Ishikawa (cell line): ENCODE measurements at regions not wholly inside any gene's neighbourhood (a gene's known extent, or its start where the extent isn't known, plus 50 kb on each side); places are given as distances from the start of the nearest gene placed in this dataset.

ENCODE experiments used
- CEBPB ChIP-seq: IDR thresholded peaks from 2 replicates; pipeline ENCODE4 v1.6.1; 2012
- CREB1 ChIP-seq: IDR thresholded peaks from 2 replicates; pipeline ENCODE4 v1.6.1; 2012; ENCODE audit warnings: low read depth
- EGR1 ChIP-seq: IDR thresholded peaks from 2 replicates; pipeline ENCODE4 v1.6.1; 2012
- EP300 ChIP-seq: IDR thresholded peaks from 2 replicates; pipeline ENCODE4 v1.6.1; 2012; ENCODE audit warnings: borderline replicate concordance
- FOXM1 ChIP-seq: IDR thresholded peaks from 2 replicates; pipeline ENCODE4 v1.6.1; 2012; ENCODE audit warnings: low read depth, borderline replicate concordance
- NFIC ChIP-seq: IDR thresholded peaks from 2 replicates; pipeline ENCODE4 v1.6.1; 2012
- RAD21 ChIP-seq: IDR thresholded peaks from 2 replicates; pipeline ENCODE4 v1.6.1; 2012; ENCODE audit warnings: low read depth
- TAF1 ChIP-seq: IDR thresholded peaks from 2 replicates; pipeline ENCODE4 v1.6.1; 2012; ENCODE audit warnings: low read depth, mild to moderate bottlenecking
- TCF12 ChIP-seq: IDR thresholded peaks from 2 replicates; pipeline ENCODE4 v1.6.1; 2012; ENCODE audit warnings: low read depth
- TEAD4 ChIP-seq: IDR thresholded peaks from 2 replicates; pipeline ENCODE4 v1.6.1; 2012
- YY1 ChIP-seq: IDR thresholded peaks from 2 replicates; pipeline ENCODE4 v1.6.1; 2012; ENCODE audit warnings: low read depth
- ZBTB7A ChIP-seq: IDR thresholded peaks from 2 replicates; pipeline ENCODE4 v1.6.1; 2012; ENCODE audit warnings: low read depth
- TF ChIP-seq, protein P1 (sequence below): IDR thresholded peaks from 2 replicates; pipeline ENCODE4 v1.6.1; 2012
- TF ChIP-seq, protein P2 (sequence below): IDR thresholded peaks from 2 replicates; pipeline ENCODE4 v1.6.1; 2012
- TF ChIP-seq, protein P3 (sequence below): IDR thresholded peaks from 2 replicates; pipeline ENCODE4 v1.6.1; 2012; ENCODE audit warnings: low read depth, mild to moderate bottlenecking

DNA sequence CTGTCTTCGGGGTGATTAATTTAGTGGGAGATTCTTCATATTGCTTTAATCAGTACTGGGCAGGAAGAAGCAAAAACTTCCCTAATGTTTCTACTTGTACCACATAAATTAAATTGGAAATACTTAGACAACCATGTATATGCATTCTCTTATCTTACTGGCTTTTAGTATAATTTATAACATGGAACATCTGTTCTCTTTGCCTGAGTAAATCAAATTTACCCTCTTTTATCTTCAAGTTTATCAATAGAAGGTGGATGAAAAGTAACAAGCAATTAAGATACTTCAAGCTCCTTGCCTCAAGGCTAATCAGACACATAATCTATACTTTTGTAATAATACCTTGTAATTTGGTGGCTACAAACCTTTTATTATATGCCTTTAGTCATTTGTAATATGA, 274.4 kb upstream of the ARX start:
- TF ChIP-seq TCF12: no peak
- TF ChIP-seq CREB1: no peak
- no peak for TF ChIP-seq RAD21
- no peak for TF ChIP-seq TEAD4
- TF ChIP-seq EGR1: no peak
- TF ChIP-seq YY1: no peak
- TF ChIP-seq, protein P1, sequence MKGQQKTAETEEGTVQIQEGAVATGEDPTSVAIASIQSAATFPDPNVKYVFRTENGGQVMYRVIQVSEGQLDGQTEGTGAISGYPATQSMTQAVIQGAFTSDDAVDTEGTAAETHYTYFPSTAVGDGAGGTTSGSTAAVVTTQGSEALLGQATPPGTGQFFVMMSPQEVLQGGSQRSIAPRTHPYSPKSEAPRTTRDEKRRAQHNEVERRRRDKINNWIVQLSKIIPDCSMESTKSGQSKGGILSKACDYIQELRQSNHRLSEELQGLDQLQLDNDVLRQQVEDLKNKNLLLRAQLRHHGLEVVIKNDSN: no peak
- TF ChIP-seq, protein P2, sequence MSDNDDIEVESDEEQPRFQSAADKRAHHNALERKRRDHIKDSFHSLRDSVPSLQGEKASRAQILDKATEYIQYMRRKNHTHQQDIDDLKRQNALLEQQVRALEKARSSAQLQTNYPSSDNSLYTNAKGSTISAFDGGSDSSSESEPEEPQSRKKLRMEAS: no peak
- TF ChIP-seq, protein P3, sequence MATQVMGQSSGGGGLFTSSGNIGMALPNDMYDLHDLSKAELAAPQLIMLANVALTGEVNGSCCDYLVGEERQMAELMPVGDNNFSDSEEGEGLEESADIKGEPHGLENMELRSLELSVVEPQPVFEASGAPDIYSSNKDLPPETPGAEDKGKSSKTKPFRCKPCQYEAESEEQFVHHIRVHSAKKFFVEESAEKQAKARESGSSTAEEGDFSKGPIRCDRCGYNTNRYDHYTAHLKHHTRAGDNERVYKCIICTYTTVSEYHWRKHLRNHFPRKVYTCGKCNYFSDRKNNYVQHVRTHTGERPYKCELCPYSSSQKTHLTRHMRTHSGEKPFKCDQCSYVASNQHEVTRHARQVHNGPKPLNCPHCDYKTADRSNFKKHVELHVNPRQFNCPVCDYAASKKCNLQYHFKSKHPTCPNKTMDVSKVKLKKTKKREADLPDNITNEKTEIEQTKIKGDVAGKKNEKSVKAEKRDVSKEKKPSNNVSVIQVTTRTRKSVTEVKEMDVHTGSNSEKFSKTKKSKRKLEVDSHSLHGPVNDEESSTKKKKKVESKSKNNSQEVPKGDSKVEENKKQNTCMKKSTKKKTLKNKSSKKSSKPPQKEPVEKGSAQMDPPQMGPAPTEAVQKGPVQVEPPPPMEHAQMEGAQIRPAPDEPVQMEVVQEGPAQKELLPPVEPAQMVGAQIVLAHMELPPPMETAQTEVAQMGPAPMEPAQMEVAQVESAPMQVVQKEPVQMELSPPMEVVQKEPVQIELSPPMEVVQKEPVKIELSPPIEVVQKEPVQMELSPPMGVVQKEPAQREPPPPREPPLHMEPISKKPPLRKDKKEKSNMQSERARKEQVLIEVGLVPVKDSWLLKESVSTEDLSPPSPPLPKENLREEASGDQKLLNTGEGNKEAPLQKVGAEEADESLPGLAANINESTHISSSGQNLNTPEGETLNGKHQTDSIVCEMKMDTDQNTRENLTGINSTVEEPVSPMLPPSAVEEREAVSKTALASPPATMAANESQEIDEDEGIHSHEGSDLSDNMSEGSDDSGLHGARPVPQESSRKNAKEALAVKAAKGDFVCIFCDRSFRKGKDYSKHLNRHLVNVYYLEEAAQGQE: no peak
- TF ChIP-seq ZBTB7A: no peak
- no peak for TF ChIP-seq NFIC
- TF ChIP-seq EP300: no peak
- TF ChIP-seq FOXM1: no peak

GRCh38 chrX:25288676-25289075, 272.9 kb upstream of the ARX start:
- TF ChIP-seq RAD21: no peak
- TF ChIP-seq FOXM1: no peak
- TF ChIP-seq TEAD4: no peak
- TF ChIP-seq EP300: no peak
- TF ChIP-seq NFIC: no peak
- TF ChIP-seq YY1: no peak
- TF ChIP-seq ZBTB7A: no peak
- TF ChIP-seq EGR1: no peak
- TF ChIP-seq, protein P1: no peak

- TF ChIP-seq, protein P2: no peak
- TF ChIP-seq, protein P1: no peak
- TF ChIP-seq NFIC (no peak), CREB1 (no peak), TCF12 (no peak), YY1 (no peak), ZBTB7A (no peak), TEAD4 (no peak), RAD21 (no peak), FOXM1 (no peak), CEBPB (no peak), EP300 (no peak), TAF1 (no peak), EGR1 (no peak)
- TF ChIP-seq, protein P3: no peak
These were observed 271.8 kb upstream of the ARX start for GRCh38 chrX:25287521-25287920.

DNA sequence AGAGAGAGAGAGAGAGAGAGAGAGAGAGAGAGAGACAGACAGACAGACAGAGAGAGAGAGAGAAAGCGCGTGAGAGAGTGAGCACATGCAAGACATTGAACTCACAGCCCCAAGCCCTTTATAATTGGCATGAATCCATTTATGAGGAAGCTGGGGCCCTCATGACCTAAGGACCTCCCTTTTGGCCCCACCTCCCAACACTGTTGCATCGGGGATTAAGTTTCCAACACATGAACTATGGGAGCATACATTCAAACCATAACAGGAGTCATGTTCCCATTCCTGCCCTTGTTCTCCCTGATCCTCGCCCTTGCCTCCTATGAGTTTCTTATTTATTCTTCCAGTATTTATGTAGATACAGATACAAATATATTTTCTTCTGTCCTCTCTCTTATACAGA, 269.8 kb upstream of the ARX start:
- TF ChIP-seq FOXM1 (no peak), CEBPB (no peak), EP300 (no peak), TCF12 (no peak), EGR1 (no peak), NFIC (no peak), RAD21 (no peak), YY1 (no peak), TAF1 (no peak), CREB1 (no peak), TEAD4 (no peak), ZBTB7A (no peak)
- TF ChIP-seq, protein P1: no peak
- TF ChIP-seq, protein P2: no peak
- TF ChIP-seq, protein P3: no peak
